ENCODE measurements at regions not wholly inside any gene's neighbourhood (a gene's known extent, or its start where the extent isn't known, plus 50 kb on each side); places are given as distances from the start of the nearest gene placed in this dataset.

DNA sequence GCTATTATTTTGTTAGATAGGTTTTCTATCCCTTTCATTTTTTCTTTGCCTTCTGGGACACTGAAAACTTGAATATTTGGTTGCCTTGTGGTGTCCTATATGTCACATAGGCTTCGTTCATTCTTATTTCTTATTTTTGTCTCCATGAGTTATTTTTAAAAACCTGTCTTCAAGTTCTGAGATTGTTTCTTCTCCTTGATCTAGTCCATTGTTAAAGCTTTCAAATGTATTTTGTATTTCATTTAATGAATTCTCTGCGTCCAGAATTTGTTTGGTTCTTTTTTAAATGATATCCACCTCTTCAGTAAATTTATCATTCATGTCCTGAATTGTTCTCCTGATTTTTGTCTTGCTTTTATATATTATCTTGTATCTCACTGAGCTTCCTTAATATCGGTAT is 243.2 kb upstream of the BMP2 start:
- TF ChIP-seq, protein P1, sequence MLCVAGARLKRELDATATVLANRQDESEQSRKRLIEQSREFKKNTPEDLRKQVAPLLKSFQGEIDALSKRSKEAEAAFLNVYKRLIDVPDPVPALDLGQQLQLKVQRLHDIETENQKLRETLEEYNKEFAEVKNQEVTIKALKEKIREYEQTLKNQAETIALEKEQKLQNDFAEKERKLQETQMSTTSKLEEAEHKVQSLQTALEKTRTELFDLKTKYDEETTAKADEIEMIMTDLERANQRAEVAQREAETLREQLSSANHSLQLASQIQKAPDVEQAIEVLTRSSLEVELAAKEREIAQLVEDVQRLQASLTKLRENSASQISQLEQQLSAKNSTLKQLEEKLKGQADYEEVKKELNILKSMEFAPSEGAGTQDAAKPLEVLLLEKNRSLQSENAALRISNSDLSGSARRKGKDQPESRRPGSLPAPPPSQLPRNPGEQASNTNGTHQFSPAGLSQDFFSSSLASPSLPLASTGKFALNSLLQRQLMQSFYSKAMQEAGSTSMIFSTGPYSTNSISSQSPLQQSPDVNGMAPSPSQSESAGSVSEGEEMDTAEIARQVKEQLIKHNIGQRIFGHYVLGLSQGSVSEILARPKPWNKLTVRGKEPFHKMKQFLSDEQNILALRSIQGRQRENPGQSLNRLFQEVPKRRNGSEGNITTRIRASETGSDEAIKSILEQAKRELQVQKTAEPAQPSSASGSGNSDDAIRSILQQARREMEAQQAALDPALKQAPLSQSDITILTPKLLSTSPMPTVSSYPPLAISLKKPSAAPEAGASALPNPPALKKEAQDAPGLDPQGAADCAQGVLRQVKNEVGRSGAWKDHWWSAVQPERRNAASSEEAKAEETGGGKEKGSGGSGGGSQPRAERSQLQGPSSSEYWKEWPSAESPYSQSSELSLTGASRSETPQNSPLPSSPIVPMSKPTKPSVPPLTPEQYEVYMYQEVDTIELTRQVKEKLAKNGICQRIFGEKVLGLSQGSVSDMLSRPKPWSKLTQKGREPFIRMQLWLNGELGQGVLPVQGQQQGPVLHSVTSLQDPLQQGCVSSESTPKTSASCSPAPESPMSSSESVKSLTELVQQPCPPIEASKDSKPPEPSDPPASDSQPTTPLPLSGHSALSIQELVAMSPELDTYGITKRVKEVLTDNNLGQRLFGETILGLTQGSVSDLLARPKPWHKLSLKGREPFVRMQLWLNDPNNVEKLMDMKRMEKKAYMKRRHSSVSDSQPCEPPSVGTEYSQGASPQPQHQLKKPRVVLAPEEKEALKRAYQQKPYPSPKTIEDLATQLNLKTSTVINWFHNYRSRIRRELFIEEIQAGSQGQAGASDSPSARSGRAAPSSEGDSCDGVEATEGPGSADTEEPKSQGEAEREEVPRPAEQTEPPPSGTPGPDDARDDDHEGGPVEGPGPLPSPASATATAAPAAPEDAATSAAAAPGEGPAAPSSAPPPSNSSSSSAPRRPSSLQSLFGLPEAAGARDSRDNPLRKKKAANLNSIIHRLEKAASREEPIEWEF (IDR thresholded peaks at IDR 0.05; ENCODE audit: insufficient replicate concordance, low read depth, low read length) = no peak
- TF ChIP-seq ATF7 (IDR thresholded peaks at IDR 0.05; ENCODE audit: low read depth) (no peak), CHD2 (IDR thresholded peaks at IDR 0.05; ENCODE audit: borderline replicate concordance, low read depth, low read length) (no peak), MYC (IDR thresholded peaks at IDR 0.05; ENCODE audit: insufficient read depth, insufficient read length, insufficient replicate concordance, low read length, severe bottlenecking) (no peak), JUNB (IDR thresholded peaks at IDR 0.05) (no peak), CREM (IDR thresholded peaks at IDR 0.05; ENCODE audit: low read depth) (no peak)
- TF ChIP-seq, protein P2, sequence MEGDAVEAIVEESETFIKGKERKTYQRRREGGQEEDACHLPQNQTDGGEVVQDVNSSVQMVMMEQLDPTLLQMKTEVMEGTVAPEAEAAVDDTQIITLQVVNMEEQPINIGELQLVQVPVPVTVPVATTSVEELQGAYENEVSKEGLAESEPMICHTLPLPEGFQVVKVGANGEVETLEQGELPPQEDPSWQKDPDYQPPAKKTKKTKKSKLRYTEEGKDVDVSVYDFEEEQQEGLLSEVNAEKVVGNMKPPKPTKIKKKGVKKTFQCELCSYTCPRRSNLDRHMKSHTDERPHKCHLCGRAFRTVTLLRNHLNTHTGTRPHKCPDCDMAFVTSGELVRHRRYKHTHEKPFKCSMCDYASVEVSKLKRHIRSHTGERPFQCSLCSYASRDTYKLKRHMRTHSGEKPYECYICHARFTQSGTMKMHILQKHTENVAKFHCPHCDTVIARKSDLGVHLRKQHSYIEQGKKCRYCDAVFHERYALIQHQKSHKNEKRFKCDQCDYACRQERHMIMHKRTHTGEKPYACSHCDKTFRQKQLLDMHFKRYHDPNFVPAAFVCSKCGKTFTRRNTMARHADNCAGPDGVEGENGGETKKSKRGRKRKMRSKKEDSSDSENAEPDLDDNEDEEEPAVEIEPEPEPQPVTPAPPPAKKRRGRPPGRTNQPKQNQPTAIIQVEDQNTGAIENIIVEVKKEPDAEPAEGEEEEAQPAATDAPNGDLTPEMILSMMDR (IDR thresholded peaks at IDR 0.05 in 2 of 3, conservative IDR thresholded peaks at IDR 0.05 in 1 of 3; ENCODE audit: control insufficient read depth in 2 of 3, extremely low read depth in 1 of 3, insufficient read depth in 1 of 3, low read depth in 3 of 3, low read length in 3 of 3) = no peak
- TF ChIP-seq, protein P3, sequence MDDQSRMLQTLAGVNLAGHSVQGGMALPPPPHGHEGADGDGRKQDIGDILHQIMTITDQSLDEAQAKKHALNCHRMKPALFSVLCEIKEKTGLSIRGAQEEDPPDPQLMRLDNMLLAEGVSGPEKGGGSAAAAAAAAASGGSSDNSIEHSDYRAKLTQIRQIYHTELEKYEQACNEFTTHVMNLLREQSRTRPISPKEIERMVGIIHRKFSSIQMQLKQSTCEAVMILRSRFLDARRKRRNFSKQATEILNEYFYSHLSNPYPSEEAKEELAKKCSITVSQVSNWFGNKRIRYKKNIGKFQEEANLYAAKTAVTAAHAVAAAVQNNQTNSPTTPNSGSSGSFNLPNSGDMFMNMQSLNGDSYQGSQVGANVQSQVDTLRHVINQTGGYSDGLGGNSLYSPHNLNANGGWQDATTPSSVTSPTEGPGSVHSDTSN (IDR thresholded peaks at IDR 0.05; ENCODE audit: insufficient replicate concordance, low read depth, low read length) = no peak

Measured in GM12878 (cell line).